Activated CD4-positive, alpha-beta memory T cell treated with anti-CD3 and anti-CD28 coated beads, Interleukin-2, amount 10 ng/mL, durations not matched to agents 7 days and 5 days (primary cell): ENCODE measurements at regions not wholly inside any gene's neighbourhood (a gene's known extent, or its start where the extent isn't known, plus 50 kb on each side); places are given as distances from the start of the nearest gene placed in this dataset.

ENCODE experiments used
- CTCF ChIA-PET: fragments of 350-600 bp; sonication (Branson Sonifier 250); formaldehyde crosslinking; loops from one replicate; lab custom pipeline; 2021; ENCODE audit warnings: antibody characterized with exemption, inconsistent platforms; lab: Charles Lee
- POLR2A ChIA-PET: fragments of 350-600 bp; sonication (Branson Sonifier 250); formaldehyde crosslinking; loops from one replicate; lab custom pipeline; 2021; ENCODE audit warnings: antibody characterized with exemption; lab: Charles Lee
- DNase-seq: peaks from one replicate; pipeline ENCODE4 v3.0.0-alpha.2; 2020
- H3K27ac Mint-ChIP-seq: one replicate; pipeline ENCODE4 v1.8.0; 2021; ENCODE audit warnings: mild to moderate bottlenecking, mixed read lengths
- H3K27me3 Mint-ChIP-seq: one replicate; pipeline ENCODE4 v1.8.0; 2021; ENCODE audit warnings: mixed read lengths
- H3K36me3 Mint-ChIP-seq: one replicate; pipeline ENCODE4 v1.8.0; 2021; ENCODE audit warnings: low read depth, mixed read lengths
- H3K4me1 Mint-ChIP-seq: one replicate; pipeline ENCODE4 v1.8.0; 2021; ENCODE audit warnings: mixed read lengths
- H3K4me3 Mint-ChIP-seq: one replicate; pipeline ENCODE4 v1.8.0; 2021; ENCODE audit warnings: mild to moderate bottlenecking, mixed read lengths
- H3K9me3 Mint-ChIP-seq: one replicate; pipeline ENCODE4 v1.8.0; 2021; ENCODE audit warnings: mixed read lengths

GRCh38 chr5:2614571-2614970 lies 136.9 kb downstream of the IRX2 start:
- Mint-ChIP-seq H3K36me3 (no peaks in the 10 kb centered on the region), H3K9me3 (peaks cover 5% of the 10 kb centered on the region), H3K4me1 (no peaks in the 10 kb centered on the region), H3K27ac (no peak overlapping the region), H3K4me3 (no peak overlapping the region), H3K27me3 (no peaks in the 10 kb centered on the region)
- ChIA-PET CTCF (no interaction called here), POLR2A (no interaction called here)
- DNase-seq, result no peak

- H3K9me3 Mint-ChIP-seq, result peaks cover 8% of the 10 kb centered on the region
- ChIA-PET CTCF (no interaction called here), POLR2A (no interaction called here)
- DNase-seq, result no peak
- no peaks in the 10 kb centered on the region for H3K27me3 Mint-ChIP-seq
- H3K27ac Mint-ChIP-seq, result no peak overlapping the region
- no peaks in the 10 kb centered on the region for H3K36me3 Mint-ChIP-seq
- H3K4me1 Mint-ChIP-seq, result no peaks in the 10 kb centered on the region
- no peak overlapping the region for H3K4me3 Mint-ChIP-seq
Measured at GRCh38 chr5:2611659-2612058, 139.8 kb downstream of the IRX2 start.

GRCh38 chr5:2610986-2611385 lies 140.5 kb downstream of the IRX2 start:
- H3K36me3 Mint-ChIP-seq, result no peaks in the 10 kb centered on the region
- H3K4me1 Mint-ChIP-seq, result no peaks in the 10 kb centered on the region
- no peak overlapping the region for H3K4me3 Mint-ChIP-seq
- ChIA-PET POLR2A (no interaction called here), CTCF (no interaction called here)
- DNase-seq, result no peak
- H3K27ac Mint-ChIP-seq, result no peak overlapping the region
- peaks cover 8% of the 10 kb centered on the region for H3K9me3 Mint-ChIP-seq
- H3K27me3 Mint-ChIP-seq, result no peaks in the 10 kb centered on the region

- H3K27ac Mint-ChIP-seq, result no peak overlapping the region
- ChIA-PET POLR2A (no interaction called here), CTCF (no interaction called here)
- no peak overlapping the region for H3K4me3 Mint-ChIP-seq
- H3K4me1 Mint-ChIP-seq, result no peaks in the 10 kb centered on the region
- no peaks in the 10 kb centered on the region for H3K27me3 Mint-ChIP-seq
- no peak for DNase-seq
- peaks cover 6% of the 10 kb centered on the region for H3K9me3 Mint-ChIP-seq
- no peaks in the 10 kb centered on the region for H3K36me3 Mint-ChIP-seq
Measured at GRCh38 chr5:2608391-2608790, 143.1 kb downstream of the IRX2 start.

- ChIA-PET CTCF (no interaction called here), POLR2A (no interaction called here)
- no peaks in the 10 kb centered on the region for H3K4me1 Mint-ChIP-seq
- H3K27ac Mint-ChIP-seq, result no peak overlapping the region
- no peaks in the 10 kb centered on the region for H3K36me3 Mint-ChIP-seq
- no peak overlapping the region for H3K4me3 Mint-ChIP-seq
- H3K9me3 Mint-ChIP-seq, result peaks cover 6% of the 10 kb centered on the region
- no peaks in the 10 kb centered on the region for H3K27me3 Mint-ChIP-seq
- DNase-seq, result no peak
Measured at GRCh38 chr5:2607598-2607997, 143.9 kb downstream of the IRX2 start.

- CTCF ChIA-PET, result no interaction called here
- POLR2A ChIA-PET, result no interaction called here
- Mint-ChIP-seq H3K4me3 (no peak overlapping the region), H3K4me1 (no peaks in the 10 kb centered on the region), H3K36me3 (no peaks in the 10 kb centered on the region), H3K27me3 (no peaks in the 10 kb centered on the region), H3K9me3 (peaks cover 2% of the 10 kb centered on the region), H3K27ac (no peak overlapping the region)
- no peak for DNase-seq
Measured at GRCh38 chr5:2603272-2603575, 148.3 kb downstream of the IRX2 start.

GRCh38 chr5:2602451-2603271 lies 148.8 kb downstream of the IRX2 start:
- Mint-ChIP-seq H3K36me3 (no peaks in the 10 kb centered on the region), H3K4me3 (no peak overlapping the region), H3K27me3 (no peaks in the 10 kb centered on the region), H3K9me3 (peaks cover 2% of the 10 kb centered on the region), H3K4me1 (no peaks in the 10 kb centered on the region), H3K27ac (no peak overlapping the region)
- DNase-seq, result no peak
- ChIA-PET POLR2A (no interaction called here), CTCF (no interaction called here)

- ChIA-PET POLR2A (no interaction called here), CTCF (no interaction called here)
- DNase-seq, result no peak
- H3K27ac Mint-ChIP-seq, result no peak overlapping the region
- H3K4me1 Mint-ChIP-seq, result no peaks in the 10 kb centered on the region
- no peak overlapping the region for H3K4me3 Mint-ChIP-seq
- H3K9me3 Mint-ChIP-seq, result no peaks in the 10 kb centered on the region
- no peaks in the 10 kb centered on the region for H3K36me3 Mint-ChIP-seq
- no peaks in the 10 kb centered on the region for H3K27me3 Mint-ChIP-seq
Measured at GRCh38 chr5:2598503-2598902, 153.0 kb downstream of the IRX2 start.

GRCh38 chr5:2594701-2595100 lies 156.8 kb downstream of the IRX2 start:
- Mint-ChIP-seq H3K36me3 (no peaks in the 10 kb centered on the region), H3K4me1 (no peaks in the 10 kb centered on the region), H3K27ac (no peak overlapping the region), H3K4me3 (no peak overlapping the region), H3K9me3 (peaks cover 2% of the 10 kb centered on the region), H3K27me3 (no peaks in the 10 kb centered on the region)
- POLR2A ChIA-PET, result no interaction called here
- CTCF ChIA-PET, result no interaction called here
- no peak for DNase-seq

- H3K4me1 Mint-ChIP-seq, result no peaks in the 10 kb centered on the region
- no peaks in the 10 kb centered on the region for H3K27me3 Mint-ChIP-seq
- DNase-seq, result no peak
- no peaks in the 10 kb centered on the region for H3K36me3 Mint-ChIP-seq
- H3K4me3 Mint-ChIP-seq, result no peak overlapping the region
- no peak overlapping the region for H3K27ac Mint-ChIP-seq
- CTCF ChIA-PET, result no interaction called here
- POLR2A ChIA-PET, result no interaction called here
- H3K9me3 Mint-ChIP-seq, result peaks cover 2% of the 10 kb centered on the region
Measured at GRCh38 chr5:2592766-2593165, 158.7 kb downstream of the IRX2 start.

GRCh38 chr5:2591777-2592453 lies 159.6 kb downstream of the IRX2 start:
- no peaks in the 10 kb centered on the region for H3K36me3 Mint-ChIP-seq
- peaks cover 2% of the 10 kb centered on the region for H3K9me3 Mint-ChIP-seq
- no peak overlapping the region for H3K27ac Mint-ChIP-seq
- no peaks in the 10 kb centered on the region for H3K4me1 Mint-ChIP-seq
- no peak overlapping the region for H3K4me3 Mint-ChIP-seq
- no peaks in the 10 kb centered on the region for H3K27me3 Mint-ChIP-seq
- ChIA-PET POLR2A (no interaction called here), CTCF (no interaction called here)
- no peak for DNase-seq

- H3K4me1 Mint-ChIP-seq, result no peaks in the 10 kb centered on the region
- H3K4me3 Mint-ChIP-seq, result no peak overlapping the region
- no peak overlapping the region for H3K27ac Mint-ChIP-seq
- H3K9me3 Mint-ChIP-seq, result peaks cover 4% of the 10 kb centered on the region
- DNase-seq, result no peak
- no peaks in the 10 kb centered on the region for H3K36me3 Mint-ChIP-seq
- H3K27me3 Mint-ChIP-seq, result no peaks in the 10 kb centered on the region
- ChIA-PET CTCF (no interaction called here), POLR2A (no interaction called here)
Measured at GRCh38 chr5:2588850-2589501, 162.5 kb downstream of the IRX2 start.

- Mint-ChIP-seq H3K4me1 (no peaks in the 10 kb centered on the region), H3K27ac (no peak overlapping the region), H3K36me3 (no peaks in the 10 kb centered on the region), H3K4me3 (no peak overlapping the region), H3K9me3 (peaks cover 4% of the 10 kb centered on the region), H3K27me3 (no peaks in the 10 kb centered on the region)
- POLR2A ChIA-PET, result no interaction called here
- DNase-seq, result no peak
- CTCF ChIA-PET, result no interaction called here
Measured at GRCh38 chr5:2587189-2588031, 164.1 kb downstream of the IRX2 start.
